ENCODE measurements at regions not wholly inside any gene's neighbourhood (a gene's known extent, or its start where the extent isn't known, plus 50 kb on each side); places are given as distances from the start of the nearest gene placed in this dataset.

DNA sequence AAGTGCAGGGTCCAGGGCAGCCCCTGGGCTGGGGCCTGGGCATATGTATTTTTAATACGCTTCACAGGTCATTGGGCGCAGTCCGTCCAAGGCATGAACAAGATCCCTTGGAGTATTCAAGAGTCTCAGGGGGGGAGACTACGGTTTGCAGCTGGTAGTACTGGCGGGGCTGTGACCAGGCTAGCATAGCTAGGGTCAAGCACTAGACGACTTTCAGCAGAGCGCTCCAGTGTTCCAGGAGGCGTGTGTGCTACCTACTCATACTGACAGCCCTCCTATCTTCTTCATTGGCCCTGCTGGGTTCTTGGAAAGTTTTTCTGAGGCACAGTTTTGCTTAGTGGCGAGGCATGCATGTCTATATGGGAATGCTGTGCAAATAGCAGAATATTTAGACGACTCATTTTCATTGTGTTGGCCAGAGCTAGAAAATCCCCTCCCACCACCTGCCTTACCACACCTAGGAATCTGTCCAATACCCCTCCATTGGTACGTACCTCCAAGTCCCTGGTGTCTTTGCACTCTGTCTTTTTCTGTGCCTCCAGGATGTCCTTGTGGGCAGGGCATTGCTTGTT, 68.2 kb downstream of the GLI2 start:
- TF ChIP-seq, protein P1, sequence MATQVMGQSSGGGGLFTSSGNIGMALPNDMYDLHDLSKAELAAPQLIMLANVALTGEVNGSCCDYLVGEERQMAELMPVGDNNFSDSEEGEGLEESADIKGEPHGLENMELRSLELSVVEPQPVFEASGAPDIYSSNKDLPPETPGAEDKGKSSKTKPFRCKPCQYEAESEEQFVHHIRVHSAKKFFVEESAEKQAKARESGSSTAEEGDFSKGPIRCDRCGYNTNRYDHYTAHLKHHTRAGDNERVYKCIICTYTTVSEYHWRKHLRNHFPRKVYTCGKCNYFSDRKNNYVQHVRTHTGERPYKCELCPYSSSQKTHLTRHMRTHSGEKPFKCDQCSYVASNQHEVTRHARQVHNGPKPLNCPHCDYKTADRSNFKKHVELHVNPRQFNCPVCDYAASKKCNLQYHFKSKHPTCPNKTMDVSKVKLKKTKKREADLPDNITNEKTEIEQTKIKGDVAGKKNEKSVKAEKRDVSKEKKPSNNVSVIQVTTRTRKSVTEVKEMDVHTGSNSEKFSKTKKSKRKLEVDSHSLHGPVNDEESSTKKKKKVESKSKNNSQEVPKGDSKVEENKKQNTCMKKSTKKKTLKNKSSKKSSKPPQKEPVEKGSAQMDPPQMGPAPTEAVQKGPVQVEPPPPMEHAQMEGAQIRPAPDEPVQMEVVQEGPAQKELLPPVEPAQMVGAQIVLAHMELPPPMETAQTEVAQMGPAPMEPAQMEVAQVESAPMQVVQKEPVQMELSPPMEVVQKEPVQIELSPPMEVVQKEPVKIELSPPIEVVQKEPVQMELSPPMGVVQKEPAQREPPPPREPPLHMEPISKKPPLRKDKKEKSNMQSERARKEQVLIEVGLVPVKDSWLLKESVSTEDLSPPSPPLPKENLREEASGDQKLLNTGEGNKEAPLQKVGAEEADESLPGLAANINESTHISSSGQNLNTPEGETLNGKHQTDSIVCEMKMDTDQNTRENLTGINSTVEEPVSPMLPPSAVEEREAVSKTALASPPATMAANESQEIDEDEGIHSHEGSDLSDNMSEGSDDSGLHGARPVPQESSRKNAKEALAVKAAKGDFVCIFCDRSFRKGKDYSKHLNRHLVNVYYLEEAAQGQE (IDR thresholded peaks at IDR 0.05; ENCODE audit: insufficient read depth in 1 of 2, low read depth in 2 of 2, low read length in 2 of 2) = no peak
- TF ChIP-seq SIN3A (IDR thresholded peaks at IDR 0.05; ENCODE audit: borderline replicate concordance, insufficient read depth, low read length) (no peak), FOXP2 (optimal IDR thresholded peaks at IDR 0.05; ENCODE audit: borderline replicate concordance, extremely low read depth, extremely low read length, insufficient read depth) (no peak), TAF1 (IDR thresholded peaks at IDR 0.05; ENCODE audit: borderline replicate concordance, insufficient read depth, low read length) (no peak)

DNA sequence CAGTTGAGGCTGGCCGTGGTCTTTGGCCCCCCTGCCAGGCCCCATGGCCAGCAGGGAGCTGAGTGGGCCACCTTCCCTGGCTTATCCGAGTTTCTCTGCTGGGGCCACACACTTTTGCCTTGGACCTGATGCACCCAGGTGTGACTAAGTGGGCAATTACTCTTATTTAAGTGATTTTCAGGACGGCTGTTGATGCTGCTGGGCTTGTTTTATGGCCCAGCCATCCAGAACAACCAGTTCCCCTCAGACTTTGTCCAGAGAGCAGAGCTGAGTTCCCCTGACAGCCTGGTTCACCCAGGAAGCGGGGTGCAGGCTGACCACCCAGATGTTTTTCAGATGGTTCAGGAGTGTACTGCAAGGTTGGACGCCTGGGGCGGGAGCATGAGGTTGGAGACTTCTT, 68.8 kb downstream of the GLI2 start:
- TF ChIP-seq TAF1 (IDR thresholded peaks at IDR 0.05; ENCODE audit: borderline replicate concordance, insufficient read depth, low read length) (no peak), FOXP2 (optimal IDR thresholded peaks at IDR 0.05; ENCODE audit: borderline replicate concordance, extremely low read depth, extremely low read length, insufficient read depth) (no peak), SIN3A (IDR thresholded peaks at IDR 0.05; ENCODE audit: borderline replicate concordance, insufficient read depth, low read length) (no peak), POLR2AphosphoS5 (IDR thresholded peaks at IDR 0.05; ENCODE audit: low read depth, low read length) (no peak)
- TF ChIP-seq, protein P1 (IDR thresholded peaks at IDR 0.05; ENCODE audit: insufficient read depth in 1 of 2, low read depth in 2 of 2, low read length in 2 of 2) = no peak

DNA sequence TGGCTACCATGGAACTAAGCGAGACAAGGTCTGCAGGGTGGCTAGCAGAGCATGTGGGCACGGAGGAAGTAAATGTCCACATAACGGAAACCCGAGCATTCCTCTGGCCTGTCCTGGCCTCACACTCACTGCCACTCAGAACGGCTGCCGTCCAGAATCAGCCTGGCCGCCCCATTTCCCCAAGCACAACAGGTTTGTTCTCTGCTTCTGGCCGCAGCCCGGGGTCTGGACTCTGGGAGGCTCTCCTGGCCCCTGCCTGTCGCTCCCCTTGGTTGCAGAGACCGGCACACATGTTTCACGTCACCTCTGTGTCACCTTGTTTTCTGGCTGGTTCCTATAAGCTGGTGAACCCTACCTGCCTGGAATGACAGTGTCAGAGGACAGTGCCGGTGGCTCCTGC, 69.3 kb downstream of the GLI2 start:
- TF ChIP-seq FOXP2 (optimal IDR thresholded peaks at IDR 0.05; ENCODE audit: borderline replicate concordance, extremely low read depth, extremely low read length, insufficient read depth) (no peak), TAF1 (IDR thresholded peaks at IDR 0.05; ENCODE audit: borderline replicate concordance, insufficient read depth, low read length) (no peak), SIN3A (IDR thresholded peaks at IDR 0.05; ENCODE audit: borderline replicate concordance, insufficient read depth, low read length) (no peak), POLR2AphosphoS5 (IDR thresholded peaks at IDR 0.05; ENCODE audit: low read depth, low read length) (no peak)
- TF ChIP-seq, protein P1 (IDR thresholded peaks at IDR 0.05; ENCODE audit: insufficient read depth in 1 of 2, low read depth in 2 of 2, low read length in 2 of 2) = no peak

DNA sequence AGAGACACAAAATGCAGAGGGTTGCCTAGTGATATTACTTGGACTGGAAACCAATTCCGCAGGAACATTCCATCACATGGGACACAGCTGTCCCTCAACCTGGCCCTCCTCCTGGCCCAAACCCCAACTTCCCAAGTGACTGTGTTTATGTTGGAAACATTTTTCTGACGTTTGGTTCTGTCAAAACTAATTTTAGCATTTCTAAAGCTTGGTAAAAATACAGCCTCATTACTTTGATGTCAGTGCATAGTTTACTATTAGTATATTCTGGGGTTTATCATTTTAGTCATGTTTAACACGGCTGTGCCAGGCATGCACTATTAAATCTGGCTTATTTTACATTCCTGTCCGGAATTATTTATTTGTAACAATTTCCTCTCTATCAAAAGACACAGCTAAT, 69.9 kb downstream of the GLI2 start:
- no peak for TF ChIP-seq TAF1 (IDR thresholded peaks at IDR 0.05; ENCODE audit: borderline replicate concordance, insufficient read depth, low read length)
- TF ChIP-seq SIN3A (IDR thresholded peaks at IDR 0.05; ENCODE audit: borderline replicate concordance, insufficient read depth, low read length) = no peak
- no peak for TF ChIP-seq FOXP2 (optimal IDR thresholded peaks at IDR 0.05; ENCODE audit: borderline replicate concordance, extremely low read depth, extremely low read length, insufficient read depth)
- TF ChIP-seq, protein P1 (IDR thresholded peaks at IDR 0.05; ENCODE audit: insufficient read depth in 1 of 2, low read depth in 2 of 2, low read length in 2 of 2) = no peak
- TF ChIP-seq POLR2AphosphoS5 (IDR thresholded peaks at IDR 0.05; ENCODE audit: low read depth, low read length) = no peak

DNA sequence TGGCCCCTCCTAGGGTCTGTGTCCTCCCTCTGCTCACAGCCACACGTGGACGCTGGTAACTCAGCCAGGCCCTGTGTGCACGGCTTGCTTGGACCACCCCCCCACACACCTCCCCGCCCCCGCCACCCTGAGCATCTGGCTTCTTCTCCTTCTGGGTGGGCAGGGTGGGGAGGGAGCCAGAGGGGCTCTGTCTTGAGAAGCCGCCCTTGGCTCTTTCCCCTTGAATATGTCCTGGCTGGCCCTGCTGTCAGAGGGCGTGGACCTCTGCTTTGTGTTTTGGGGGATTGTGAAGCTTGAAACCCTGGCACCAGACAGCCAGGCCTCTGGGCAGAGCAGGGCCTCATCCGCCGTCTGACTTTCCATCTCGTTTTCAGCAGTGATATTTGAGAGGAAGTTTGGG, 72.1 kb downstream of the GLI2 start:
- no peak for TF ChIP-seq FOXP2 (optimal IDR thresholded peaks at IDR 0.05; ENCODE audit: borderline replicate concordance, extremely low read depth, extremely low read length, insufficient read depth)
